ENCODE measurements at regions not wholly inside any gene's neighbourhood (a gene's known extent, or its start where the extent isn't known, plus 50 kb on each side); places are given as distances from the start of the nearest gene placed in this dataset.

GRCh38 chr18:47407736-47408135 is 156.3 kb upstream of the SKOR2 start:
- in situ Hi-C loops (cut with MboI; ENCODE audit: low sequenced_read_pairs in 4 of 4): no loop called here
- TF ChIP-seq, protein P1, sequence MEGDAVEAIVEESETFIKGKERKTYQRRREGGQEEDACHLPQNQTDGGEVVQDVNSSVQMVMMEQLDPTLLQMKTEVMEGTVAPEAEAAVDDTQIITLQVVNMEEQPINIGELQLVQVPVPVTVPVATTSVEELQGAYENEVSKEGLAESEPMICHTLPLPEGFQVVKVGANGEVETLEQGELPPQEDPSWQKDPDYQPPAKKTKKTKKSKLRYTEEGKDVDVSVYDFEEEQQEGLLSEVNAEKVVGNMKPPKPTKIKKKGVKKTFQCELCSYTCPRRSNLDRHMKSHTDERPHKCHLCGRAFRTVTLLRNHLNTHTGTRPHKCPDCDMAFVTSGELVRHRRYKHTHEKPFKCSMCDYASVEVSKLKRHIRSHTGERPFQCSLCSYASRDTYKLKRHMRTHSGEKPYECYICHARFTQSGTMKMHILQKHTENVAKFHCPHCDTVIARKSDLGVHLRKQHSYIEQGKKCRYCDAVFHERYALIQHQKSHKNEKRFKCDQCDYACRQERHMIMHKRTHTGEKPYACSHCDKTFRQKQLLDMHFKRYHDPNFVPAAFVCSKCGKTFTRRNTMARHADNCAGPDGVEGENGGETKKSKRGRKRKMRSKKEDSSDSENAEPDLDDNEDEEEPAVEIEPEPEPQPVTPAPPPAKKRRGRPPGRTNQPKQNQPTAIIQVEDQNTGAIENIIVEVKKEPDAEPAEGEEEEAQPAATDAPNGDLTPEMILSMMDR (IDR thresholded peaks at IDR 0.05 in 4 of 5, conservative IDR thresholded peaks at IDR 0.05 in 1 of 5): no peak
- TF ChIP-seq POLR2A (IDR thresholded peaks at IDR 0.05): no peak
- Histone ChIP-seq H3K4me3 (no peak overlapping the region), H3K27ac (no peak overlapping the region), H3K36me3 (no peaks in the 10 kb centered on the region), H3K9me3 (no peaks in the 10 kb centered on the region), H3K4me1 (no peaks in the 10 kb centered on the region), H3K27me3 (no peaks in the 10 kb centered on the region)
- intact Hi-C loops (cut with DNase I; ENCODE audit: low total_unique reads): no loop called here
- no peak for ATAC-seq
- DNase-seq: no peak

- intact Hi-C loops (cut with DNase I; ENCODE audit: low total_unique reads) (no loop called here), in situ Hi-C loops (cut with MboI; ENCODE audit: low sequenced_read_pairs in 4 of 4) (no loop called here)
- Histone ChIP-seq H3K27ac (no peak overlapping the region), H3K36me3 (no peaks in the 10 kb centered on the region), H3K4me3 (no peak overlapping the region), H3K4me1 (no peaks in the 10 kb centered on the region), H3K27me3 (no peaks in the 10 kb centered on the region), H3K9me3 (no peaks in the 10 kb centered on the region)
- no peak for TF ChIP-seq POLR2A (IDR thresholded peaks at IDR 0.05)
- TF ChIP-seq, protein P1 (IDR thresholded peaks at IDR 0.05 in 4 of 5, conservative IDR thresholded peaks at IDR 0.05 in 1 of 5): no peak
- ATAC-seq: no peak
- no peak for DNase-seq
These were observed 153.4 kb upstream of the SKOR2 start for GRCh38 chr18:47404845-47405244.

- Histone ChIP-seq H3K9me3 (no peaks in the 10 kb centered on the region), H3K36me3 (no peaks in the 10 kb centered on the region), H3K27ac (no peak overlapping the region), H3K27me3 (no peaks in the 10 kb centered on the region), H3K4me3 (no peak overlapping the region), H3K4me1 (no peaks in the 10 kb centered on the region)
- no peak for TF ChIP-seq POLR2A (IDR thresholded peaks at IDR 0.05)
- TF ChIP-seq, protein P1 (IDR thresholded peaks at IDR 0.05 in 4 of 5, conservative IDR thresholded peaks at IDR 0.05 in 1 of 5): no peak
- intact Hi-C loops (cut with DNase I; ENCODE audit: low total_unique reads): no loop called here
- DNase-seq (no peak), ATAC-seq (no peak)
- in situ Hi-C loops (cut with MboI; ENCODE audit: low sequenced_read_pairs in 4 of 4): no loop called here
These were observed 152.5 kb upstream of the SKOR2 start for GRCh38 chr18:47403949-47404348.

- intact Hi-C loops (cut with DNase I; ENCODE audit: low total_unique reads) (no loop called here), in situ Hi-C loops (cut with MboI; ENCODE audit: low sequenced_read_pairs in 4 of 4) (no loop called here)
- no peak overlapping the region for H3K27ac ChIP-seq
- H3K4me3 ChIP-seq: no peak overlapping the region
- TF ChIP-seq, protein P1 (IDR thresholded peaks at IDR 0.05 in 4 of 5, conservative IDR thresholded peaks at IDR 0.05 in 1 of 5): no peak
- no peak for TF ChIP-seq POLR2A (IDR thresholded peaks at IDR 0.05)
- ATAC-seq: no peak
- no peaks in the 10 kb centered on the region for H3K27me3 ChIP-seq
- no peak for DNase-seq
- H3K36me3 ChIP-seq: no peaks in the 10 kb centered on the region
- H3K9me3 ChIP-seq: no peaks in the 10 kb centered on the region
- no peaks in the 10 kb centered on the region for H3K4me1 ChIP-seq
These were observed 151.9 kb upstream of the SKOR2 start for GRCh38 chr18:47403317-47403716.

GRCh38 chr18:47399475-47399874 is 148.0 kb upstream of the SKOR2 start:
- H3K9me3 ChIP-seq: no peaks in the 10 kb centered on the region
- intact Hi-C loops (cut with DNase I; ENCODE audit: low total_unique reads): no loop called here
- no peak overlapping the region for H3K27ac ChIP-seq
- no peaks in the 10 kb centered on the region for H3K36me3 ChIP-seq
- no peak for DNase-seq
- H3K4me3 ChIP-seq: no peak overlapping the region
- H3K4me1 ChIP-seq: no peaks in the 10 kb centered on the region
- ATAC-seq: no peak
- no peak for TF ChIP-seq POLR2A (IDR thresholded peaks at IDR 0.05)
- TF ChIP-seq, protein P1 (IDR thresholded peaks at IDR 0.05 in 4 of 5, conservative IDR thresholded peaks at IDR 0.05 in 1 of 5): no peak
- in situ Hi-C loops (cut with MboI; ENCODE audit: low sequenced_read_pairs in 4 of 4): no loop called here
- H3K27me3 ChIP-seq: peaks cover 0 to 3% (median 0%) of the 10 kb centered on the region in 3 donors

Data from gastrocnemius medialis (tissue), 4 donors.